PFSK-1 (cell line): ENCODE measurements at regions not wholly inside any gene's neighbourhood (a gene's known extent, or its start where the extent isn't known, plus 50 kb on each side); places are given as distances from the start of the nearest gene placed in this dataset.

ENCODE experiments used
- POLR2AphosphoS5 ChIP-seq: IDR thresholded peaks from 2 replicates; pipeline ENCODE4 v1.6.1; 2012; ENCODE audit warnings: low read depth, mild to moderate bottlenecking, control low read depth, low read length, moderate library complexity
- SIN3A ChIP-seq: IDR thresholded peaks from 2 replicates; pipeline ENCODE4 v1.6.1; 2012; ENCODE audit warnings: mild to moderate bottlenecking, low read length, moderate library complexity, borderline replicate concordance; ENCODE audit not compliant: insufficient read depth

- TF ChIP-seq SIN3A: no peak
- TF ChIP-seq POLR2AphosphoS5: no peak
Observed at GRCh38 chr4:26050671-26051070, 136.7 kb downstream of the SMIM20 start.
